Stomach smooth muscle (tissue), 2 donors: ENCODE measurements at regions not wholly inside any gene's neighbourhood (a gene's known extent, or its start where the extent isn't known, plus 50 kb on each side); places are given as distances from the start of the nearest gene placed in this dataset.
A peak's percentile ranks its signal among the peaks of the same experiment; 100 is the strongest.

Experiments
- H3K27ac ChIP-seq: one replicate; pipeline ENCODE4 v1.7.0; 2013; ENCODE audit warnings: mild to moderate bottlenecking, low read length, inconsistent platforms
- H3K27me3 ChIP-seq, 2 donors: one replicate each; pipeline ENCODE4 v1.7.0; 2013; ENCODE audit warnings: low read length in 2 of 2; ENCODE audit not compliant: insufficient read depth in 2 of 2, control insufficient read depth in 1 of 2
- H3K36me3 ChIP-seq, 2 donors: one replicate each; pipeline ENCODE4 v1.7.0; 2013; ENCODE audit warnings: low read length in 2 of 2; ENCODE audit not compliant: control insufficient read depth in 2 of 2, insufficient read depth in 2 of 2
- H3K4me1 ChIP-seq: one replicate; pipeline ENCODE4 v1.7.0; 2013; ENCODE audit warnings: low read length; ENCODE audit not compliant: control insufficient read depth, insufficient read depth
- H3K4me3 ChIP-seq, 2 donors: one replicate each; pipeline ENCODE4 v1.7.0; 2013; ENCODE audit warnings: low read length in 2 of 2
- H3K9ac ChIP-seq, 2 donors: one replicate each; pipeline ENCODE4 v1.7.0; 2013; ENCODE audit warnings: low read length in 2 of 2, mild to moderate bottlenecking in 1 of 2
- H3K9me3 ChIP-seq, 2 donors: one replicate each; pipeline ENCODE4 v1.7.0; 2013; ENCODE audit warnings: low read length in 2 of 2; ENCODE audit not compliant: control insufficient read depth in 2 of 2
- donor health status: healthy.
- donor health status: Pancreatic carcinoma.

- no peak overlapping the region for H3K4me3 ChIP-seq
- H3K9ac ChIP-seq, result no peak overlapping the region
- H3K27me3 ChIP-seq, result no peaks in the 10 kb centered on the region
- no peak overlapping the region for H3K27ac ChIP-seq
- H3K36me3 ChIP-seq, result no peaks in the 10 kb centered on the region
- H3K4me1 ChIP-seq, result no peaks in the 10 kb centered on the region
- peaks cover 0 to 2% of the 10 kb centered on the region in 2 donors for H3K9me3 ChIP-seq
Observed at GRCh38 chr6:18985996-18986395, 598.8 kb downstream of the RNF144B start.

GRCh38 chr6:18988636-18989035, 601.5 kb downstream of the RNF144B start:
- Histone ChIP-seq H3K4me1 (no peaks in the 10 kb centered on the region), H3K9me3 (no peaks in the 10 kb centered on the region), H3K27me3 (no peaks in the 10 kb centered on the region), H3K27ac (no peak overlapping the region), H3K36me3 (no peaks in the 10 kb centered on the region), H3K9ac (no peak overlapping the region), H3K4me3 (no peak overlapping the region)

- no peaks in the 10 kb centered on the region for H3K9me3 ChIP-seq
- H3K27ac ChIP-seq, result no peak overlapping the region
- peak overlapping the region in 1 of 2 donors; percentile 15 for H3K4me3 ChIP-seq
- H3K4me1 ChIP-seq, result no peaks in the 10 kb centered on the region
- H3K9ac ChIP-seq, result no peak overlapping the region
- H3K36me3 ChIP-seq, result no peaks in the 10 kb centered on the region
- H3K27me3 ChIP-seq, result no peaks in the 10 kb centered on the region
Observed at GRCh38 chr6:18990059-18990978, 603.2 kb downstream of the RNF144B start.

GRCh38 chr6:18997375-18997826, 610.3 kb downstream of the RNF144B start:
- no peak overlapping the region for H3K9ac ChIP-seq
- no peak overlapping the region for H3K27ac ChIP-seq
- no peaks in the 10 kb centered on the region for H3K27me3 ChIP-seq
- no peaks in the 10 kb centered on the region for H3K9me3 ChIP-seq
- H3K36me3 ChIP-seq, result no peaks in the 10 kb centered on the region
- no peaks in the 10 kb centered on the region for H3K4me1 ChIP-seq
- H3K4me3 ChIP-seq, result no peak overlapping the region

- Histone ChIP-seq H3K27ac (no peak overlapping the region), H3K4me3 (no peak overlapping the region), H3K36me3 (no peaks in the 10 kb centered on the region), H3K27me3 (no peaks in the 10 kb centered on the region), H3K4me1 (no peaks in the 10 kb centered on the region), H3K9me3 (no peaks in the 10 kb centered on the region), H3K9ac (no peak overlapping the region)
Observed at GRCh38 chr6:19002976-19003560, 615.9 kb downstream of the RNF144B start.

- no peak overlapping the region for H3K27ac ChIP-seq
- no peaks in the 10 kb centered on the region for H3K9me3 ChIP-seq
- H3K4me1 ChIP-seq, result no peaks in the 10 kb centered on the region
- H3K4me3 ChIP-seq, result no peak overlapping the region
- no peaks in the 10 kb centered on the region for H3K27me3 ChIP-seq
- H3K9ac ChIP-seq, result no peak overlapping the region
- no peaks in the 10 kb centered on the region for H3K36me3 ChIP-seq
Observed at GRCh38 chr6:19004176-19004575, 617.0 kb downstream of the RNF144B start.

- Histone ChIP-seq H3K27ac (no peak overlapping the region), H3K9me3 (no peaks in the 10 kb centered on the region), H3K36me3 (no peaks in the 10 kb centered on the region), H3K4me3 (no peak overlapping the region), H3K4me1 (no peaks in the 10 kb centered on the region), H3K27me3 (no peaks in the 10 kb centered on the region), H3K9ac (no peak overlapping the region)
Observed at GRCh38 chr6:19009769-19010168, 622.6 kb downstream of the RNF144B start.

GRCh38 chr6:19013026-19013705, 626.0 kb downstream of the RNF144B start:
- H3K4me1 ChIP-seq, result no peaks in the 10 kb centered on the region
- H3K36me3 ChIP-seq, result no peaks in the 10 kb centered on the region
- H3K27ac ChIP-seq, result no peak overlapping the region

GRCh38 chr6:19024737-19025136, 637.6 kb downstream of the RNF144B start:
- Histone ChIP-seq H3K36me3 (no peaks in the 10 kb centered on the region), H3K4me3 (no peak overlapping the region), H3K27ac (no peak overlapping the region), H3K9ac (no peak overlapping the region), H3K4me1 (no peaks in the 10 kb centered on the region), H3K27me3 (no peaks in the 10 kb centered on the region), H3K9me3 (no peaks in the 10 kb centered on the region)

More at GRCh38 chr6:19013026-19013705, 626.0 kb downstream of the RNF144B start:
- Histone ChIP-seq H3K27me3 (no peaks in the 10 kb centered on the region), H3K4me3 (no peak overlapping the region), H3K9ac (no peak overlapping the region), H3K9me3 (no peaks in the 10 kb centered on the region)

- H3K36me3 ChIP-seq, result no peaks in the 10 kb centered on the region
- no peaks in the 10 kb centered on the region for H3K9me3 ChIP-seq
- H3K4me3 ChIP-seq, result no peak overlapping the region
- peaks cover 5% of the 10 kb centered on the region for H3K4me1 ChIP-seq
- H3K9ac ChIP-seq, result no peak overlapping the region
- H3K27ac ChIP-seq, result no peak overlapping the region
- H3K27me3 ChIP-seq, result no peaks in the 10 kb centered on the region
Observed at GRCh38 chr6:19028201-19028600, 641.1 kb downstream of the RNF144B start.
